NCI-H345 (cell line): ENCODE measurements at regions not wholly inside any gene's neighbourhood (a gene's known extent, or its start where the extent isn't known, plus 50 kb on each side); places are given as distances from the start of the nearest gene placed in this dataset.
"Not testable (repeated sequence)": the region's sequence is repeated elsewhere in the genome, so short reads cannot be mapped to it uniquely, and the experiment has no call there.

Experiments used
- DNase-seq: peaks from one replicate; lab custom pipeline; 2025; lab: John Stamatoyannopoulos, UW

DNA sequence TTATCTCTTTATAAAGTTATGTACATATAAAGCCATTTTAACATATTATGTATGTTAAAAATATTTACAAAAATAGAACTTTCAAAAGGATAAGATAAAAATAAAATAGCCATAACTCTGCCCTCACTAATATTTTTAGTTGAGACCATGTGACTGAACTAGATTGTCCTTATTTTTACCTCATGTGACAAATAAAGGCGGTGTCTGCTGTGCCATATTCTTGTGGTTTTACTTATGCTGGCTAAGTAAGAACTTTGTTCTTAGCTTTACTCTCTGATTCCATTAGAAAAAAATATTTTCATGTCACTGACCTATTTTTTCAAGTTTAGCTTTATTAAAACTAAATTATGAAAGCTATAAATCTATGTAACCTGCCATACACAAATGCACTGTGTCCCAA, 135.6 kb upstream of the TSC22D1 start:
- no peak for DNase-seq

- DNase-seq: no peak
These were observed 134.4 kb upstream of the TSC22D1 start for GRCh38 chr13:44710576-44710975.

DNA sequence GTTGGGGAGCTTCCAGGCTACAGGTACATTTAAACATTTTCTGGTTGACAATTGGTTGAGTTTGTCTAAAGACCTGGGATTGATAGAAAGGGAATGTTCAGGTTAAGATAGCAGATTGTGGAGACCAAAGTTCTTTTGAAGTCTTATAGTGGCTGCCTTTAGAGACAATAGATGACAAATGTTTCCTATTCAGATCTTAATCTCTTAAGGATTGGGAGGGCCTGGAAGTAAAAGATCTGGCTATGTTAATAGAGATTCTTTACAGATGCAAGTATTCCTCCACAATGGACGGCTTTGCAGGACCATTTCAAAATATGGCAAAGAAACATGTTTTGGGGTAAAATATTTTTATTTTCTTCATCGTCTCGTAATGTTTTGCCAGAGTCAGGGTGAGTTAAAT, 128.7 kb upstream of the TSC22D1 start:
- not testable (repeated sequence) for DNase-seq

- DNase-seq: no peak
These were observed 127.2 kb upstream of the TSC22D1 start for GRCh38 chr13:44703371-44703770.

DNA sequence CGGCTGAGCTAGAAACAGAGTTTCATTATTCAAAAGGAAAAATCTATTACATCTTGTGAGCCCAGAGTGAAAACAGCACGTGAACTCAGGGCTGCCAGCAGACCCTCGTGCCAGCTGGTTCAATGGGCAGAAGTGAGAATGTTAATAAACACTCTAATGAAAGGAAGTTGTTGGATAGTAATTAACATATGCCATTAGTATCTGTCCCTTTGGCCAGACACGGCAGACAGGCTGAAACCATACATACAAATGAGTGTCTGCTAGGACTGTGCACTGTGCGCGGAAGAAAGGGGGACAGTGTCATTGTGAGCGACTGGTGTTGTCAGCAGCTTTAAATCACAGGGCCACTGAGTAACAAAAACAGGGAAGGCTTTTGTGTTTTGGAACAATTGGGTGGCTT, 121.9 kb upstream of the TSC22D1 start:
- no peak for DNase-seq

GRCh38 chr13:44697058-44697457, 120.9 kb upstream of the TSC22D1 start:
- no peak for DNase-seq

GRCh38 chr13:44695520-44695919, 119.4 kb upstream of the TSC22D1 start:
- no peak for DNase-seq

DNA sequence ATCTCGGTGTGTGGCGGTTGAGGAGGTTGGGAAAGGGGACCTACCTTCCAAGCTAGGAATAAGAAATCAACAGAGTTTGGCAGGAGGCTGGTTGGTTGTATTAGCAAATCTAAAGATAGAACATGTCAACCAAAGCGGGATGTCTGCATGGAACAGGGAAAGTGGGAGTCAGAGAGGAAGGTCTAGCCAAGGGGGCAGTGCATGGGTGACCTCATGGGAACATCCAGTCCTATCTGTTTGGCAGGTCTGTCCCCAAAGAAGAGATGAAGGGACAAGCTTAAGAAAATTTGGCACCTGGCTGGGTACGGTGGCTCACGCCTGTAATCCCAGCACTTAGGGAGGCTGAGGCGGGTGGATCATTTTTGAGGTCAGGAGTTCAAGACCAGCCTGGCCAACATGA, 118.7 kb upstream of the TSC22D1 start:
- no peak for DNase-seq

DNA sequence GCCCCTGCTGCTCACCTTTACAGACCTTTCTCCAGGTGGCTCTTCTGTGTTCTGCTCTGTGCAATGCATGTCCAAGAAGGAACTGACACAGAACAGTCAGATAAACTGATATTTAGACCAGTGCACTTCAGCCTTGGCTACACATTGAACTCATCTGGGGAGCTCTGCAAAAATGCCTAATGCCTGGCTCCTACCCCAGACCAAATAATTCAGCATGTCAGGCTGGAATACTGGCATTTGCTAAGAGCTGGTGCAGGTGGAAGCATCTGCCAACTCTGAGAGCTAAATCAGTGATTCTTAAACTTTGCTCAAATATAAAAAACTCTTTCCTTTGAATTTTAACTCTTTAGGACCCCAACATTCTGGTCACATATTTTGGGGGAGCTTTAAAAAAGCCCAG, 118.2 kb upstream of the TSC22D1 start:
- no peak for DNase-seq

DNA sequence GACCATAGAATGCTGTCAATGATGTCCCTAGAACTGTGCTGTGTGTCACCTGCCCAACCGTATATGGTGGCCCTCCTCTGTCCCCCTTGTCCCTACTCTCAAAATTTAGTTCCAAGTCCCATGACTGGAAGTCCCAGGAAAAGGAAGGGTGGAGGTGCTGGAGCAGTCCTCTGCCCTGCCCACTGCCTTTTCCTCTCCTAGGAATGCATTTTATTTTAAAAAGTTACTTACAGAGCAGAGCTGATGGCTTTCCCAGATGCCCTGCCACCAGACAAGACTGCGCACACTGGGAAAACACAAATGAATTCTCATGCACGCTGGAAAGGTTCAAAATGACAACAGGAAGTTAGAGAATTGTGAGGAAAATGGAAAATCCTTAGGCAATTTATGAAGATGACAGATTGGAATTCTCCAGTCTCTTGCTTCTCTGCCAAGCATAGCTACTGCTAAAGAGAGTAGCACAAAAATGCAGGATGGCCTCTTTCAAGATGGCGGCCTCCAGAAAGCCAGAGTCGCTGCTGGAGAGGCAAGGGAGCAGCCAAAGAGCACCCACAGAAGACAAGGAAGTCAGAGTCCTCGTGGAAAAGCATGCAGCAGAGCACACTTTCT, 117.1 kb upstream of the TSC22D1 start:
- no peak for DNase-seq

DNA sequence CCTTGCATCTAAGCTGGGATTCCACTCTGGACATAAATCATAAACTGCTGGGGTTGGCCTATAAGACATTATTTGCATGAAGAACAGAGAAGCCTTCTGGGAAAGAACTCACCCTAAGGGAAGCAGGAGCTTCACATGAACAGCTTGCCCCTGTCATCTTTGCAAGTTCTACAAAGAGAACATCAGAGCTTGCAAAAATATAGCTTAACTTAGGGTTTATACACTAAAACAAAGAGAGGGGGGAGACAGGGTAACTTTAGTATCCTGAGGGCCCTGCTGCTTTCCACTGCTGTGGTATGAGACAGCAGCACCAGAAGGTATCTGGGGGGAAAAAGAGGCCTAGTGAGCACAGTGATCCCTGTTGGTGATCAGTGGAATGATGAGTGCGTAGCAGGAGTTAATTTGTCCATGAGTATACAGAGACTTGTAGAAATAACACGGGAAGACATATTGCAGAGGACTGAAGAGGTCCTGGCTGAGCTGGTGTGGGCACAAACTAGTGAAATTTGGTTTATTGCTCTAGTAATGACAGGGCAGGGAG, 116.1 kb upstream of the TSC22D1 start:
- no peak for DNase-seq

GRCh38 chr13:44690376-44690775, 114.2 kb upstream of the TSC22D1 start:
- no peak for DNase-seq

DNA sequence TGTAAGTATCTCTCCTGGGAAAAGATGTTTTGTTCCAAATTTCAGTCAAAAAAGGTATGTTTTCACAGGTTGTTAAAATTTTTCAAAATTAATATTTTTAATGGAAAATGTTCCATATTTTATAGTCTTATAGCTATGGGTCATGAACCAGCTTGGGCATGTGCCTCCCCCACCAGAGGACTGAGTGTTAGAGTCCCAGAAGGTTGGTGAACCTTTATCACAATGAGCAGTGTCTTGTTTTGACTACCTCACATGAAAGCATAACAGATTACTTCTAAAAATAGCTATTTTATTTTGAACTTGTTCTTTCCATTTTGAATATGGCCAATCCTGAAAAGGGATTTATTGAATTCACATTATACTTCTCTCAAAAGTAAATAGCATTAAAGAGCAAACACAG, 112.5 kb upstream of the TSC22D1 start:
- DNase-seq: no peak

GRCh38 chr13:44686531-44686934, 110.4 kb upstream of the TSC22D1 start:
- DNase-seq: no peak

DNA sequence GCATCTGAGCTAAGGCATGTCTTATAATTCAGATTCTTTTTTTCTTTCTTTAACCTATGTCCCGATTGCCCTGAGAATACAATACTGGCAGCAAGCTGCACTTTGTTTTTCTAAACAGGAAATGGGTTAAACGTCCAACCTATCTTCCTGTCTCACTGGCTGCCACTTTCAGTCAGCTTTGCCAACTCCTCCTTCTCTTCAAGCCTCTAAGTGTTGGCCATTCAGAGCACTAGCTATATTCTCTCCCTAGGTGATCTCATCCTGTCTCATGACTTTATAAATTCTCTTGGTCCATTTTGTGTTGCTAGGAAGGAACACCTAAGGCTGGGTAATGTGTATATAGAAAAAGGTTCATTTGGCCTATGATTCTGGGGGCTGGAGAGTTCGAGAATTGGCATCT, 109.5 kb upstream of the TSC22D1 start:
- no peak for DNase-seq

DNA sequence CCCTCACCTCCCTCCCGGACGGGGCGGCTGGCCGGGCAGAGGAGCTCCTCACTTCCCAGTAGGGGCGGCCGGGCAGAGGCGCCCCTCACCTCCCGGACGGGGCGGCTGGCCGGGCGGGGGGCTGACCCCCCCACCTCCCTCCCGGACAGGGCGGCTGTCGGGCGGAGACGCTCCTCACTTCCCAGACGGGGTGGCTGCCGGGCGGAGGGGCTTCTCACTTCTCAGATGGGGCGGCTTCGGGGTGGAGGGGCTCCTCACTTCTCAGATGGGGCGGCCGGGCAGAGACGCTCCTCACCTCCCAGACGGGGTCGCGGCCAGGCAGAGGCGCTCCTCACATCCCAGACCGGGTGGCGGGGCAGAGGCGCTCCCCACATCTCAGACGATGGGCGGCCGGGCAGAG, 106.3 kb upstream of the TSC22D1 start:
- DNase-seq: not testable (repeated sequence)

- no peak for DNase-seq
These were observed 104.7 kb upstream of the TSC22D1 start for GRCh38 chr13:44680746-44681355.

GRCh38 chr13:44679597-44679996, 103.5 kb upstream of the TSC22D1 start:
- DNase-seq: no peak

- DNase-seq: no peak
These were observed 102.1 kb upstream of the TSC22D1 start for GRCh38 chr13:44678197-44678596.

GRCh38 chr13:44676534-44676933, 100.4 kb upstream of the TSC22D1 start:
- DNase-seq: no peak

DNA sequence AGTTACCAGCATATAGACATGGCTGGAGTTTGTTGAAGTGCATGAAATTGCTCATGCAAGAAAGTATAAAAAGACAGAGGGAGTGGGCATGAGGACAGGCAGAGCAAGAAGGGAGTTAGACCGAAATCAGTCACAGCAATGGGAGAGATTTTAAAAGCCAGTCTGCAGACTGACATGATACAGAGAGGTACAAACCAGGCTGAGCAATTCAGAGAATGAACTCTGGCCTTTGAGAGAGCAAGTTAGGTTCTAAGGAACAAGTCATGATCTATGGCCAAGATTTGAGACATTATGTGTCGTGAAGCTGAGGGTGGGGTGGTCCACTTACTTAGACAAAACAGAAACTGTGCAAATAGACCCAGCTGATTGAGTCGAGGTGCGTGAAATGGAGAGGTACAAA, 93.4 kb upstream of the TSC22D1 start:
- no peak for DNase-seq

DNA sequence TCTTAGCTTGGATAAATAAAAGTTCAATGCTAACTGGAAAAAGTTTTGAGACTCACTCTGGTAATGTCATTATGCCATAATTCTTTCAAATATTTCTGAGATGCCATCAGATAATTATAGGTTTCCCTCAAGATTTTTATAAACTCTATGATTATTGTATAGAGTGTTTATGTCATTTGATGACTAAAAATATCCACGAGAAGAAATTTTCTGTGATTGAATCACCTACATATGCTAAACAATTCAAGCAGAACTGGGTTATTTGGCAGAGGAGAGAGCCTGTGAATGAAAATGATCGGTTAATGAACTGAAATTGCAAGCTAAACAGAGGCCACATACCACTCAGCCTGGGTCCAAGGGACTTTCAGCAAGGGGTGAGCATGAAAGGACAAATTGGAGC, 92.6 kb upstream of the TSC22D1 start:
- no peak for DNase-seq

DNA sequence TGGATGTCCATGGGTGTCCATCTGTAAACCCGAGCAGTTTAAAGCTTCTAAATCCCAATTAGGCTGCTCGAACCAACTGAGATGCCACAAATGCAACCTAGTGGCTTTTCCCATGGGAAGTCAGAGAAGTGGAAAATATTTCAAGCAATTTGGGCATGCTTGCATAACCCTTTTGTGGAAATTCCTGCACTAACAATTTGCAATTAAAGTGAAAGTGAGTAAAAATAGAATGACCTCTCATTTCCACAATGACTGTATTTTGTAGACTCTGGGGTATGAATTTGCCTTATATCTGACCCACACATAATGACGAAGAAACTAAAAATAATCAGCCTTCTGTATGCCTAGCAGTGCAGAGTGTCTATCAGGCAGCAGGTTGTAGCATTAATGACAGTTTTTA, 91.8 kb upstream of the TSC22D1 start:
- no peak for DNase-seq

- DNase-seq: not testable (repeated sequence)
These were observed 90.4 kb upstream of the TSC22D1 start for GRCh38 chr13:44666538-44666937.
